AG04450 (cell line): ENCODE measurements at regions not wholly inside any gene's neighbourhood (a gene's known extent, or its start where the extent isn't known, plus 50 kb on each side); places are given as distances from the start of the nearest gene placed in this dataset.

ENCODE experiments used
- CTCF ChIA-PET: fragments of 300-600, 350-600 bp; formaldehyde crosslinking; extraction: SDS; loops from one replicate; lab custom pipeline; 2022; ENCODE audit warnings: antibody characterized with exemption, inconsistent platforms; lab: Charles Lee
- POLR2A ChIA-PET: fragments of 350-600 bp; formaldehyde crosslinking; extraction: SDS; loops from one replicate; lab custom pipeline; 2021; ENCODE audit warnings: antibody characterized with exemption, inconsistent platforms; lab: Yijun Ruan, JAX
- DNase-seq: peaks from one replicate; pipeline ENCODE4 v3.0.0-alpha.2; 2011; ENCODE audit warnings: low read depth, low spot score
- H3K27ac ChIP-seq: one replicate; pipeline ENCODE4 v1.5.1; 2012; ENCODE audit warnings: low read depth, low read length, control low read depth
- H3K27me3 ChIP-seq: one replicate; pipeline ENCODE4 v1.6.0; 2012; ENCODE audit warnings: low read length; ENCODE audit not compliant: control insufficient read depth, insufficient read depth
- H3K4me3 ChIP-seq: 2 replicates; pipeline ENCODE4 v1.5.1; 2011; ENCODE audit warnings: mild to moderate bottlenecking, low read depth, low read length, control low read depth
- H3K9me3 ChIP-seq: 2 replicates; pipeline ENCODE4 v1.5.1; 2012; ENCODE audit warnings: low read length; ENCODE audit not compliant: control insufficient read depth, insufficient read depth
- TF ChIP-seq, protein P1 (sequence below): IDR thresholded peaks from 2 replicates; pipeline ENCODE4 v1.5.1; 2011; ENCODE audit warnings: low read depth, low read length, control low read depth, inconsistent platforms

- Histone ChIP-seq H3K9me3 (no peaks in the 10 kb centered on the region), H3K27ac (no peak overlapping the region), H3K27me3 (no peaks in the 10 kb centered on the region), H3K4me3 (no peak overlapping the region)
- POLR2A ChIA-PET, result no interaction called here
- DNase-seq, result no peak
- TF ChIP-seq, protein P1, sequence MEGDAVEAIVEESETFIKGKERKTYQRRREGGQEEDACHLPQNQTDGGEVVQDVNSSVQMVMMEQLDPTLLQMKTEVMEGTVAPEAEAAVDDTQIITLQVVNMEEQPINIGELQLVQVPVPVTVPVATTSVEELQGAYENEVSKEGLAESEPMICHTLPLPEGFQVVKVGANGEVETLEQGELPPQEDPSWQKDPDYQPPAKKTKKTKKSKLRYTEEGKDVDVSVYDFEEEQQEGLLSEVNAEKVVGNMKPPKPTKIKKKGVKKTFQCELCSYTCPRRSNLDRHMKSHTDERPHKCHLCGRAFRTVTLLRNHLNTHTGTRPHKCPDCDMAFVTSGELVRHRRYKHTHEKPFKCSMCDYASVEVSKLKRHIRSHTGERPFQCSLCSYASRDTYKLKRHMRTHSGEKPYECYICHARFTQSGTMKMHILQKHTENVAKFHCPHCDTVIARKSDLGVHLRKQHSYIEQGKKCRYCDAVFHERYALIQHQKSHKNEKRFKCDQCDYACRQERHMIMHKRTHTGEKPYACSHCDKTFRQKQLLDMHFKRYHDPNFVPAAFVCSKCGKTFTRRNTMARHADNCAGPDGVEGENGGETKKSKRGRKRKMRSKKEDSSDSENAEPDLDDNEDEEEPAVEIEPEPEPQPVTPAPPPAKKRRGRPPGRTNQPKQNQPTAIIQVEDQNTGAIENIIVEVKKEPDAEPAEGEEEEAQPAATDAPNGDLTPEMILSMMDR, result no peak
- CTCF ChIA-PET, result no interaction called here
These were observed 368.0 kb downstream of the FAT4 start for GRCh38 chr4:125682730-125683129.

- ChIA-PET POLR2A (no interaction called here), CTCF (no interaction called here)
- no peak for DNase-seq
- Histone ChIP-seq H3K27me3 (no peaks in the 10 kb centered on the region), H3K4me3 (no peak overlapping the region), H3K27ac (no peak overlapping the region), H3K9me3 (no peaks in the 10 kb centered on the region)
- TF ChIP-seq, protein P1, result no peak
These were observed 374.1 kb downstream of the FAT4 start for GRCh38 chr4:125688841-125689240.

DNA sequence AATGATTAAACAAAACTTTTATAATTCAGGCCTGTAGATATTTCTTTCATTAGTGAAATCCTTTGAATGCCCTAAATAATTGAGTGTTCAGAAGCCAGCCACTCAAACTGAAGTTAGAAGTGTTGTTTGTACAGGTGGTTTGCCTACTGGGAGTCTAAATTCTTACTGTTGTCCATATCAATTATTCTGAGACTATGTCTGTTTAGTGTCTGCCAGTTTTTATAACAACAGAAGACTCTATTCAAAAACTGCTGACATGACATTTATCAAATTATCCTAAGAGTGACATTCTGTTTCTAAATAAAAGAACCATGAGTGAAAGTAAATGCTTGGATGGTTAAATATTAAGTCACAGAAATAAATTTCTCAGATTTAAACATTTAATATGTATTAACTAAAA, 375.1 kb downstream of the FAT4 start:
- CTCF ChIA-PET, result no interaction called here
- POLR2A ChIA-PET, result no interaction called here
- Histone ChIP-seq H3K9me3 (no peaks in the 10 kb centered on the region), H3K27me3 (no peaks in the 10 kb centered on the region), H3K27ac (no peak overlapping the region), H3K4me3 (no peak overlapping the region)
- TF ChIP-seq, protein P1, result no peak
- DNase-seq, result no peak

DNA sequence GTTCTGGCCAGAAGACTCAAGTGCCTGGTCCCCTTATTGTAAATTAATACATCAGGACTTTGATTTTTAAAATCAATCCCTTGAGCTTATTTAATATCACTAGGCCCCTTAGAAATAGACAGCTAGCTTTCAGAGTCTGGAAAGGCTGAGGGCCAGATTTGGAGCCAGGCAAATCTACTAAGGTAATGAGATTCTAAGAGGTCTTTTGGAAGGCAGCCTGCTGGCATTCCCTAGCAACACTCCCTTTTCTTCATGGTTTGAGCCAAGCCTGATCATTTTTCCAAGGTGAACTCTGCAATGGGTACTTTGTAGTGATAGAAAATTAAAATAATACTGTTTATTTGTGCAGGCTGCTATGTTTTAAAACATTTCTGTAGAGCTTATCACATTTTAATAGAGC, 378.5 kb downstream of the FAT4 start:
- no peak overlapping the region for H3K4me3 ChIP-seq
- ChIA-PET CTCF (no interaction called here), POLR2A (no interaction called here)
- no peak overlapping the region for H3K27ac ChIP-seq
- no peaks in the 10 kb centered on the region for H3K27me3 ChIP-seq
- TF ChIP-seq, protein P1, result no peak
- H3K9me3 ChIP-seq, result peaks cover 6% of the 10 kb centered on the region; the same call in 1 of the 2 replicates
- no peak for DNase-seq

GRCh38 chr4:125702406-125702805, 387.7 kb downstream of the FAT4 start:
- Histone ChIP-seq H3K27ac (no peak overlapping the region), H3K4me3 (no peak overlapping the region), H3K27me3 (no peaks in the 10 kb centered on the region), H3K9me3 (peaks cover 6% of the 10 kb centered on the region; the same call in 1 of the 2 replicates)
- no peak for DNase-seq
- POLR2A ChIA-PET, result interaction anchor here (1.4 kb wide), 1 partner anchor 26 kb away, joined by 3 read pairs; no protein-coding TSS in a partner anchor
- CTCF ChIA-PET, result no interaction called here
- TF ChIP-seq, protein P1, result no peak
